PC-9 (cell line): ENCODE measurements at regions not wholly inside any gene's neighbourhood (a gene's known extent, or its start where the extent isn't known, plus 50 kb on each side); places are given as distances from the start of the nearest gene placed in this dataset.

Experiments used
- BruUV-seq: library from RNA; stranded (reverse); fragments of 400-500 nt; replicated peaks from 2 replicates; lab custom pipeline; 2021; lab: Mats Ljungman, UMichigan
- CTCF ChIA-PET: fragments of 300-600 bp; sonication (Branson Sonifier 250); formaldehyde crosslinking; loops from one replicate; lab custom pipeline; 2022; ENCODE audit warnings: antibody characterized with exemption; lab: Charles Lee
- POLR2A ChIA-PET: fragments of 300-600 bp; sonication (Branson Sonifier 250); formaldehyde crosslinking; loops from one replicate; lab custom pipeline; 2022; ENCODE audit warnings: antibody characterized with exemption; ENCODE audit not compliant: unreplicated experiment; lab: Charles Lee
- DNase-seq, 2 experiments: peaks; one replicate each; pipeline versions ENCODE4 v3.0.0 to v3.0.0-alpha.2; 2015 to 2022; ENCODE audit warnings: mixed read lengths in 1 of 2
- H2AFZ ChIP-seq: fragments of 200-600 bp; sonication (generic); 2 replicates; pipeline ENCODE4 v1.8.1; 2017; ENCODE audit warnings: antibody characterized with exemption
- H3F3A ChIP-seq: fragments of 200-600 bp; sonication (generic); 2 replicates; pipeline ENCODE4 v1.8.1; 2017; ENCODE audit warnings: antibody characterized with exemption, mild to moderate bottlenecking, low read depth; ENCODE audit not compliant: insufficient read depth
- H3K27ac ChIP-seq: fragments of 200-600 bp; sonication (generic); 2 replicates; pipeline ENCODE4 v1.6.1; 2016; ENCODE audit warnings: mixed run types
- H3K27me3 ChIP-seq: fragments of 200-600 bp; sonication (generic); 2 replicates; pipeline ENCODE4 v1.6.1; 2016; ENCODE audit warnings: low read depth, mixed run types; ENCODE audit not compliant: insufficient read depth
- H3K36me3 ChIP-seq: fragments of 200-600 bp; sonication (generic); 2 replicates; pipeline ENCODE4 v1.6.1; 2016; ENCODE audit warnings: low read depth, mixed run types
- H3K4me1 ChIP-seq: fragments of 200-600 bp; sonication (generic); replicated peaks from 2 replicates; pipeline ENCODE4 v1.6.1; 2016; ENCODE audit warnings: mixed run types; ENCODE audit not compliant: insufficient read depth
- H3K4me2 ChIP-seq: fragments of 200-600 bp; sonication (generic); 2 replicates; pipeline ENCODE4 v1.6.1; 2017; ENCODE audit warnings: mixed run types
- H3K4me3 ChIP-seq: fragments of 200-600 bp; sonication (generic); 2 replicates; pipeline ENCODE4 v1.6.1; 2016; ENCODE audit warnings: mixed run types
- H3K79me2 ChIP-seq: fragments of 200-600 bp; sonication (generic); 2 replicates; pipeline ENCODE4 v1.6.1; 2017; ENCODE audit warnings: low read depth, mixed run types
- H3K9me2 ChIP-seq: fragments of 200-600 bp; sonication (generic); 2 replicates; pipeline ENCODE4 v1.8.1; 2017; ENCODE audit warnings: mild to moderate bottlenecking; ENCODE audit not compliant: insufficient read depth
- H3K9me3 ChIP-seq: fragments of 200-600 bp; sonication (generic); 2 replicates; pipeline ENCODE4 v1.8.1; 2016; ENCODE audit warnings: low read depth; ENCODE audit not compliant: insufficient read depth
- H4K20me1 ChIP-seq: fragments of 200-600 bp; sonication (generic); 2 replicates; pipeline ENCODE4 v1.8.1; 2017; ENCODE audit not compliant: insufficient read depth
- EZH2 ChIP-seq: fragments of 200-600 bp; sonication (generic); IDR thresholded peaks from 2 replicates; pipeline ENCODE4 v1.8.0; 2017; ENCODE audit warnings: antibody characterized with exemption, low read depth
- intact Hi-C: fragments of 100-400 bp; cut with micrococcal nuclease; formaldehyde crosslinking; loops from one replicate; pipeline ENCODE4 v1.10.0; 2022; ENCODE audit not compliant: unreplicated experiment
- TF ChIP-seq, protein P1 (sequence below): fragments of 200-600 bp; sonication (generic); conservative IDR thresholded peaks from 2 replicates; pipeline ENCODE4 v1.6.1; 2017; ENCODE audit warnings: mixed run types, antibody characterized with exemption, mild to moderate bottlenecking, moderate library complexity

DNA sequence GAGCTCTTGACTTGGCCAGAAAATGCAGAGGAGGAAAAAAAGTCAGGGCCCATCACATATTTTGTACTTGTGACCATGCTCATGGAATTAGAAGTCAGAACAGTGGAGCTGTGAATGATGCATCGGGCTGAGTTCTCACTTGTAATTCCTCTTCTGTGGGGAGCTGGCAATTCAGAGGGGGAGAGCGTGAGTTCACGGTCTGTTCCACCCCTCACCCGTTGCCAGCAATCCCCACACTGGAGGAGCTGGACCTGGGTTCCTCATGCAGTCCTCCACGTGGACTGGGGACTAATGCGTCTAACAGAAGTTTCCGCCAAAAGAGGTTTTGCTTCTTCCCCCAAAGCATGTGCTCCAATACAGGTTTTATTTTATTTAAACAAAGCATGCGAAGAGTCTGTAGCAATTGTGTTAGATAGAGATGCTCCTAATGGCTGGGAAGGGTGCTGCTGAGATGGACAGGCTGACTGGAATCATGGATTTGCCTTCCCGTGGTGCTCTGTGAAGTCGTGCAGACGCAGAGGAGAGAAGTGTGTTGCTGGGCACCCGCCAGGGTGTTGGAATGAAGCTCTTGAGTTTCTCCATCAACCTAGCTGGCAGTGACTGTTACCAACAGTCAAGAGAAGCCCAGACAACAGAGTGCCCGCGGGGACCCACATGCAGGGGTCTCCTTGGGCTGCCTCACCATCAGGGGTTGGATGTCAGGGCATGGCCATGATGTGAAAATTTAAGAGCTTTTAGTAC lies 77.4 kb upstream of the PCSK6 start:
- no peak overlapping the region for H2AFZ ChIP-seq
- ChIA-PET POLR2A (no interaction called here), CTCF (no interaction called here)
- BruUV-seq = no TSS peak
- peaks cover 29% of the 10 kb centered on the region for H3K4me1 ChIP-seq
- DNase-seq = no peak
- H3K4me2 ChIP-seq = no peak overlapping the region
- no peaks in the 10 kb centered on the region for H3K9me2 ChIP-seq
- H3K36me3 ChIP-seq = no peaks in the 10 kb centered on the region
- no peaks in the 10 kb centered on the region for H3K79me2 ChIP-seq
- peaks cover 4% of the 10 kb centered on the region; the same call in 1 of the 2 replicates for H3F3A ChIP-seq
- no peak overlapping the region for H3K4me3 ChIP-seq
- H3K9me3 ChIP-seq = no peaks in the 10 kb centered on the region
- TF ChIP-seq, protein P1, sequence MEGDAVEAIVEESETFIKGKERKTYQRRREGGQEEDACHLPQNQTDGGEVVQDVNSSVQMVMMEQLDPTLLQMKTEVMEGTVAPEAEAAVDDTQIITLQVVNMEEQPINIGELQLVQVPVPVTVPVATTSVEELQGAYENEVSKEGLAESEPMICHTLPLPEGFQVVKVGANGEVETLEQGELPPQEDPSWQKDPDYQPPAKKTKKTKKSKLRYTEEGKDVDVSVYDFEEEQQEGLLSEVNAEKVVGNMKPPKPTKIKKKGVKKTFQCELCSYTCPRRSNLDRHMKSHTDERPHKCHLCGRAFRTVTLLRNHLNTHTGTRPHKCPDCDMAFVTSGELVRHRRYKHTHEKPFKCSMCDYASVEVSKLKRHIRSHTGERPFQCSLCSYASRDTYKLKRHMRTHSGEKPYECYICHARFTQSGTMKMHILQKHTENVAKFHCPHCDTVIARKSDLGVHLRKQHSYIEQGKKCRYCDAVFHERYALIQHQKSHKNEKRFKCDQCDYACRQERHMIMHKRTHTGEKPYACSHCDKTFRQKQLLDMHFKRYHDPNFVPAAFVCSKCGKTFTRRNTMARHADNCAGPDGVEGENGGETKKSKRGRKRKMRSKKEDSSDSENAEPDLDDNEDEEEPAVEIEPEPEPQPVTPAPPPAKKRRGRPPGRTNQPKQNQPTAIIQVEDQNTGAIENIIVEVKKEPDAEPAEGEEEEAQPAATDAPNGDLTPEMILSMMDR = no peak
- no peak for TF ChIP-seq EZH2
- H3K27ac ChIP-seq = no peak overlapping the region
- no peaks in the 10 kb centered on the region for H3K27me3 ChIP-seq
- H4K20me1 ChIP-seq = no peaks in the 10 kb centered on the region
- intact Hi-C loops = no loop called here

GRCh38 chr15:101565377-101565776 lies 75.9 kb upstream of the PCSK6 start:
- Histone ChIP-seq H3F3A (peaks cover 7% of the 10 kb centered on the region; the same call in 1 of the 2 replicates), H2AFZ (no peak overlapping the region)

DNA sequence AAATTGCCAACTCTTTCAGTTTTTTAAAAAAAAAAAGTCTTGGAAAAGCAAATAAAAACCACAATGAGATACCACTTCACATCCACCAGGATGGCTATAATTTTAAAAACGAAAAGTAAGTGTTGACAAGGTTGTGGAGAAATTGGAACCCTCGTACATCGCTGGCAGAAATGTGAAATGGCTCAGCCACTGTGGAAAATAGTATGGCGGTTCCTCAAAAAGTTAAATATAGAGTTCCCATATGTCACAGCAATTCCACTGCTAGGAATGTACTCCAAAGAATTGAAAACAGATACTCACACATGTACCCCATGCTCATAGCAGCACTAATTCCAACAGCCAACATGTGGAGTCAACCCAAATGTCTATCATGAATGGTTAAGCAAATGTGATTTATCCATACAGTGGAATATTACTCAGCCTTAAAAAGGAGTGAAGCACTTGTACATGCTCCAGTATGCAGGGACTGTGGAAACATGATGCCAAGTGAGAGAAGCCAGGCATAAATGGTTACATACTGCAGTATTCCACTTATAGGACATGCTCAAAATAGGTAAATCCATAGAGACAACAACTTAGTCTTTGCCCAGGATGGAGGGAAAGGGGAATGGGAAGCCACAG lies 73.8 kb upstream of the PCSK6 start:
- H3K4me1 ChIP-seq = peaks cover 38% of the 10 kb centered on the region
- H3K9me3 ChIP-seq = no peaks in the 10 kb centered on the region
- TF ChIP-seq EZH2 = no peak
- TF ChIP-seq, protein P1 = no peak
- intact Hi-C loops = loop anchor here (5.0 kb wide), 1 partner anchor 81 kb away; no protein-coding TSS in a partner anchor
- DNase-seq = no peak
- H2AFZ ChIP-seq = no peak overlapping the region
- no peaks in the 10 kb centered on the region for H4K20me1 ChIP-seq
- no peak overlapping the region for H3K4me2 ChIP-seq
- H3K27me3 ChIP-seq = no peaks in the 10 kb centered on the region
- H3K9me2 ChIP-seq = no peaks in the 10 kb centered on the region
- ChIA-PET CTCF (no interaction called here), POLR2A (no interaction called here)
- H3F3A ChIP-seq = peaks cover 27% of the 10 kb centered on the region
- no peak overlapping the region for H3K27ac ChIP-seq
- BruUV-seq = no TSS peak
- no peaks in the 10 kb centered on the region for H3K36me3 ChIP-seq
- no peaks in the 10 kb centered on the region for H3K79me2 ChIP-seq
- H3K4me3 ChIP-seq = no peak overlapping the region

More at GRCh38 chr15:101565377-101565776, 75.9 kb upstream of the PCSK6 start:
- ChIA-PET POLR2A (no interaction called here), CTCF (no interaction called here)
- H4K20me1 ChIP-seq = no peaks in the 10 kb centered on the region
- no peak overlapping the region for H3K4me2 ChIP-seq
- no peak for TF ChIP-seq EZH2
- TF ChIP-seq, protein P1 = no peak
- H3K27ac ChIP-seq = no peak overlapping the region
- H3K9me3 ChIP-seq = no peaks in the 10 kb centered on the region
- intact Hi-C loops = no loop called here
- H3K79me2 ChIP-seq = no peaks in the 10 kb centered on the region
- no peaks in the 10 kb centered on the region for H3K9me2 ChIP-seq
- no peak overlapping the region for H3K4me3 ChIP-seq
- no peaks in the 10 kb centered on the region for H3K27me3 ChIP-seq
- no peak for DNase-seq
- H3K36me3 ChIP-seq = no peaks in the 10 kb centered on the region
- H3K4me1 ChIP-seq = peaks cover 27% of the 10 kb centered on the region
- no TSS peak for BruUV-seq
